ENCODE measurements at regions not wholly inside any gene's neighbourhood (a gene's known extent, or its start where the extent isn't known, plus 50 kb on each side); places are given as distances from the start of the nearest gene placed in this dataset.

- TF ChIP-seq FOXK2 (IDR thresholded peaks at IDR 0.05), result no peak
- no peak for TF ChIP-seq TARDBP (IDR thresholded peaks at IDR 0.05)
- no peak for TF ChIP-seq FOXA1 (IDR thresholded peaks at IDR 0.05)
- TF ChIP-seq BHLHE40 (IDR thresholded peaks at IDR 0.05; ENCODE audit: borderline replicate concordance), result no peak
- no peak for TF ChIP-seq NFRKB (IDR thresholded peaks at IDR 0.05)
- no peak for TF ChIP-seq ARNT (IDR thresholded peaks at IDR 0.05)
Measured at GRCh38 chr4:134408897-134409296, 207.3 kb upstream of the PABPC4L start.
